H1 (cell line): ENCODE measurements at regions not wholly inside any gene's neighbourhood (a gene's known extent, or its start where the extent isn't known, plus 50 kb on each side); places are given as distances from the start of the nearest gene placed in this dataset.

Experiments used
- BACH1 ChIP-seq: IDR thresholded peaks from 2 replicates; pipeline ENCODE4 v1.6.1; 2012; ENCODE audit warnings: low read length, improper control_type of control experiment
- KDM4A ChIP-seq: IDR thresholded peaks from one replicate; pipeline ENCODE4 v1.7.1; 2012; ENCODE audit warnings: low read depth, mild to moderate bottlenecking, moderate library complexity, low read length, inconsistent platforms; ENCODE audit not compliant: severe bottlenecking
- SIX5 ChIP-seq: IDR thresholded peaks from 2 replicates; pipeline ENCODE4 v1.6.1; 2011; ENCODE audit warnings: mild to moderate bottlenecking, low read depth, low read length
- ZNF274 ChIP-seq: IDR thresholded peaks from 2 replicates; pipeline ENCODE4 v1.7.0; 2012; ENCODE audit warnings: low read length, borderline replicate concordance; ENCODE audit errors: extremely low read depth

GRCh38 chr15:98039596-98039995 is 79.1 kb downstream of the ARRDC4 start (continued):
- TF ChIP-seq BACH1 (no peak), KDM4A (no peak), ZNF274 (no peak), SIX5 (no peak)
- TF ChIP-seq, all 59 proteins: peak for 0
